Fibroblast of mammary gland (primary cell): ENCODE measurements at regions not wholly inside any gene's neighbourhood (a gene's known extent, or its start where the extent isn't known, plus 50 kb on each side); places are given as distances from the start of the nearest gene placed in this dataset.

Source experiments
- DNase-seq: peaks from one replicate; pipeline ENCODE4 v3.0.0-alpha.2; 2010; ENCODE audit warnings: low read depth
- H3K4me3 ChIP-seq: 2 replicates; pipeline ENCODE4 v1.5.1; 2011; ENCODE audit warnings: low read depth, mild to moderate bottlenecking, low read length, moderate library complexity; ENCODE audit not compliant: control insufficient read depth
- CTCF ChIP-seq: conservative IDR thresholded peaks from 2 replicates; pipeline ENCODE4 v1.5.1; 2011; ENCODE audit warnings: low read depth, low read length, inconsistent platforms; ENCODE audit not compliant: control insufficient read depth, insufficient read depth

DNA sequence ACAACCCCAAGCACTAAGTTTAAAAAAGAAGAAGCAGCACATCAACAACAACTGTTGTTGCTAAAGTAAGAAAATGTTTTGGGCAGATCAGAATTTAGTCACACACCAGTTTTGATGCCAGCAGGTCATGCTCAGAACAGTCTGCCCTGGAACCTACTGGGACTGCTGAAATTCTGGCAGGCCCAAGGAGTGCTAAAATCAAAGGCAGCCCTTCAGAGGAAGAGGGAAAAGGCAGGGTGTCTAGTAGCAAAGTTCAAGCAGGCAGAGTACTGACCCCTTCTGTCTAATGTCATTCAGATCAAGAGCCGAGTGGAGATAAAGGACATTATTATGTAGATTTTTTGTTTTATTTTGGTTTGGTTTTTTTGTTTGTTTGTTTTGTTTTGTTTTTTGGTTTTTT, 96.6 kb upstream of the LOC128125822 start:
- H3K4me3 ChIP-seq = no peak overlapping the region
- TF ChIP-seq CTCF = no peak
- DNase-seq = no peak

DNA sequence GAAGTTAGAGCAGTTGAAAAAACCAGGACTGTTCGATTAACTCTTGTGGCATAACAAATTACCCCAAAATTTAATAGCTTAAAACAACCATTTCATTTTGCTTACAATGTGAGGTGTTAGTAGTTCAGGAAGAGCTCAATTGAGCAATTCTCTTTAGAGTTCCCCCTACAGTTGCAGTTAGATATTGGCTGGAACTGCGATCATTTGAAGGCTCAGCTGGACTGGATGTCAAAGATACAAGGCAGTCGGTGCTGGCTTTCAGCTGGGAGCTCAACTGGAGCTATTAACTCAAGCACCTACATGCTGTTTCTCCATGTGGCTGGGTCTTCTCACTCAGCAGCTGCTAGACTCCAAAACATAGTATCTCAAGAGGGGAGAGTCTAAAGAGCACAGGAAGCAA, 96.0 kb upstream of the LOC128125822 start:
- no peak for TF ChIP-seq CTCF
- DNase-seq = no peak
- no peak overlapping the region for H3K4me3 ChIP-seq

DNA sequence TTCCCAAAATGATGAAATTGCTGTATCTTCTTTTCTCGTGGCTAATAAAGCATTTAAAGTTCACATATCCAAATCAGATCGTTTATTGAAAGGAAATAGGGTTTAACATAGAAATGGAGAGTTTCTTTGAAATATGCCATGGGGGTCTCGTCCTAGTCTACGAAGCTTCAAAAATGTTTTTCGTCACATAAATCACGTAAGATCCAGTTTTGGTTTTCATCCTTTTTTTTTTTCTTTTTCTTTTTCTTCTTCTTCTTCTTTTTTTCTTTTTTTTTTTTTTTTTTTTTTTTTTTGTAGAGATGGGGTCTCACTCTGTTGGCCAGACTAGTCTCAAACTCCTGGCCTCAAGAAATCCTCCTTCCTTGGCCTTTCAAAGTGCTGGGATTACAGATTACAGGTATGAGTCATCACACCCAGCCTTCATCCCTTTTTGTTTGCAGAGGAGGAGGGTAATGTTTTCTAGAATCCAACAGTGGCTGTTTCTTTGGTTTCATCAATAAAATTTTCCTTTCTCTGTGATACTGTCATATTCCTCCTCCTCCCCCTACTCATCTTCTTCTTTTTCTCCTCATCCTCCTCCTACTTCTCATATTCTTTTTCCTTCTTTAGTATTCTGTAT, 94.7 kb upstream of the LOC128125822 start:
- TF ChIP-seq CTCF = no peak
- DNase-seq = no peak
- H3K4me3 ChIP-seq = no peak overlapping the region

DNA sequence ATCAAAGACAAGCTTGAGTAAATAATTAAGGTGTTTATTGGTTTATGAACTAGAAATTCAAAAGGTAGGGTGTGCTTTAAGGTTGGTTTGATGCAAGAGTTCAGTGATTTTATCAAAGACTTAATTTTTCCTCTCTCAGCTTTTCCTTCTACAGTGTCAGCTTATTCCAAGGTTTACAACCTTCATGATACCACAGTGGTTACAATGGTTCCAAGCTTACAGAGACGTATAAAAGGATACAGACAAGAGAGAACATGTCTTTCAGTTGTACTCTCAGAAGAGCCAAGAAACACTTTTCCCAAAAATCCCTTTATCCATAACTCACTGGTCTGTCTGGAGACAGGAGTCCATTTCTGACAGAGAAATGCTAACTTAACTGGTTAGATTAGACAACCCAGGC, 93.5 kb upstream of the LOC128125822 start:
- H3K4me3 ChIP-seq = no peak overlapping the region
- no peak for DNase-seq
- no peak for TF ChIP-seq CTCF

GRCh38 chr6:63486196-63486595, 86.1 kb upstream of the LOC128125822 start:
- DNase-seq = no peak
- TF ChIP-seq CTCF = no peak
- no peak overlapping the region for H3K4me3 ChIP-seq

- no peak for TF ChIP-seq CTCF
- H3K4me3 ChIP-seq = no peak overlapping the region
- no peak for DNase-seq
Measured at GRCh38 chr6:63487103-63487813, 85.0 kb upstream of the LOC128125822 start.
